ENCODE measurements at regions not wholly inside any gene's neighbourhood (a gene's known extent, or its start where the extent isn't known, plus 50 kb on each side); places are given as distances from the start of the nearest gene placed in this dataset.
"Not testable (repeated sequence)": the region's sequence is repeated elsewhere in the genome, so short reads cannot be mapped to it uniquely, and the experiment has no call there.

DNA sequence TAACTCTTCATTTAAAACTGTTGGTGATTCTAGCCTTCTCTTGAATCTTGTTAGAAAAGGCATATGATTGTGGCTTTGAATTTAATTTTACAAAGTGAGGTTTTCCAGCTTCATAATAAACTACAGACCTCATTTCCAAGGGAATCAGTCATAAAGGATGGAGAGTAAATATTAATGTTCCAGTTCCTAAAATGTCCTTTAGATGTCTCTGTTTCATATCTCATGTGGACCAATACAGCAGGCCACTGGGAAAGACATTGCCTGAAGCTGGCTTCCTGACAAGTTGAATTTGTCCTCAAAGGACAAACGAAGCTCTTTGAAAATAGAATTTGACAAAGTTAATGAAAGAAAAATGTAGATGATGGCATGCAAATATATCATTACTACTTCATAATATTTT, 125.4 kb downstream of the ZNF330 start:
- DNase-seq (ENCODE audit: low read depth) = peak; percentile 36

DNA sequence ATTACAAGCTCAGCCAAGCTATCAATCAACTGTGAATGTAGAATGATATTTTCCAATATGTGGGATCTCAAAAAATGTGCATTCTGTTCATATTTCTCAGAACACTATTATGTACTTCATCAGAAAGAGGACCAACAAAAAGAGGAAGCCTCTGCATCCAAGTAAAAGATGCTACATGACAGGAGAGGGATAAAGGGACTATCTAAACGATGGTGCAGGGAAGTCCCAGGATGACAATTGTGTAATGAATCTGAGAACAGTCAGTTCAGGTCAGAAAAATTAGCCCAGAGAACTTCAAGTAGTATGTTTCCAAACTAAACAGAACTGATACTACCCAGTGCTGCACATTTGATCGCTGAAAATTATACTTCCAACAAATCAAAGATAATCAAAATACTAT, 127.0 kb downstream of the ZNF330 start:
- no peak for DNase-seq (ENCODE audit: low read depth)

DNA sequence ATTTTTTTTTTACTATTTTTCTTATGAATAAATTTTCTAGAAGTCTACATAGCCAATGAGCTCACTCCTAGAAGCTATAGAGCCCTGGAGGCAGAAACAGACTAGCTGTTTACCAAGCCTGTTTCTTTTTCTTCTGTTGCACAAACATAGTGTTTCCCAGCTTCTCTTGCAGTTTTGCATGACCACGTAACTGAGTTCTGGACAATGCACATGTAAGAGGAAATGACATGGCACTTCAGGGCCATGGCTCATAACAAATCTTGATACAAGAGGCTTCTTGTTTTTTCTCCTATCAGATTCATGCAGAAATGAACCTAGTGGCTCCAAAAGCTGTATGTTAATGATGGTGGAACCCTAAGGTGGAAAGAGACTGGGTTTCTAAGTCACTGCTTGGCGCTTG, 127.4 kb downstream of the ZNF330 start:
- DNase-seq (ENCODE audit: low read depth) = peak; percentile 4

DNA sequence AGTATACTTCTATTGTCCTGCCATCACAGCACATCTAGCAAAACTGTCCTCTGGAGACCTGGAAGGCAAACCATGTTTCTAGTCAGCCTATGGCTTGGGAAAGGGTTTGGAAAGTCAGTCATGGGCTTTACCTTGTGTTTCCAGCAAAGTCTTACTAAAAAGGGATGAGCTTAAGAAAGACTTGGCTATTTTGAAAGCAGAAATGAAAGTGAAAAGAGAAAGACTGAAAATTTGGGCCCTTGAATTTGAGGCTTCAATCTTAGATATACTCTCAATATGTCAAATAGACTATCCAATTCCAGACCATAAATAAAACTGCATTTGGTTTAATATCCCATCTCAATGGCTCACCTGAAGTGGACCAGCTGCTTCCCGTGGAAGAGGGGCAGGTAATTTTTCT, 127.9 kb downstream of the ZNF330 start:
- DNase-seq (ENCODE audit: low read depth) = no peak

DNA sequence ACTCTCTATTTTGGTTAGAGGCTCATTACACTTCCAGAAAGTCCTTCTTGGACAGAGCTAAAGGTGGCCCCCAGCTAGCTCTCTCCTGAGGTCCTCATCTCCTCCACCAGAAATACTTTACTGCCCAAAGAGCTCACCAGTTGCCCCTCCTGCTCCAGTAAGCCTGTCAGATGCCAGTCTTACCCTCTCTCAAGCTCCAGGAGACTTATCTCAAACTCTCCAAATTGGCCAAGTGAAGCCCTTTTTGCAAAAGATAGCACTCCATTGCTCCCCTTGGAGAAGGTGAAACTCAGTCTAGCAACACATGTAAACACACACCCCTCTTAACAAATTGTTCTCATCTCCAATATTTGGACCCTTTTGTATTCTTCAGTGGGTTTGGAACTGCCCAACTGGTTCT, 128.5 kb downstream of the ZNF330 start:
- DNase-seq (ENCODE audit: low read depth) = no peak

DNA sequence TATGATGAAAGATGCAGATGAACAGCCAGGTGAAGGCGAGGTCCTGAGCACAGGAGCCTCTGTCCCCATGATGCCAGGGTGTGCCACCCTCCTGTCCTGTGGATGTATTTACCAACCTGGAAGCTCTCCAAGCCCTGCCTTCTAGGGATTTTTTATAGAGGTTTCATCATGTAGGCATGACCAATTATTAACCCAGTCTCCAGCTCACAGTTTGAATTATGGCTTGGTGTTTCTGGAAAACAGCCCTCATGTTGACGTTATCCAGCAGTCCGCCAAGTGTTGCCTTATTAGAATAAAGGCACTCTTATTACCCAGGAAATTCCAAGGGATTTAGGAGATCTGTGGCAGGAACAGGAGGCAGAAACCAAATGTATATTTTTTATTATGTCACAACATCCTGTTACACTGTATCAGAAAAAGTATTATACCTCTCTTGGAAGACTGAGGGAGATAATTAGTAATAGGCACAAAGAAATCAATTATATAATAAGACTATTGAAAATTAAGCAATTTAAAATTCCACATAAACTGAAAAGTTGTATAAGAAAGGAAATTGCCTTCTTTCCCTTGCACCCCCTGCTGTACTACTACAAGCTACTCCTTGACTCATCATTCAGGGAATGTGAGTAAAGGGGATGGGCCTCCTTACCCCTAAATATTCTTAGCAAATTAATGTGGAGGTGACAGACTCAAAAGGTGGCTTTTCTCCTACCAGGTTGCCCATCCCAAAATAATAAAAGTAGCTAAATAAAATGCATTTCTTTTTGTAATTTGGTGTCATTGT, 129.6 kb downstream of the ZNF330 start:
- DNase-seq (ENCODE audit: low read depth) = peak; percentile 28

DNA sequence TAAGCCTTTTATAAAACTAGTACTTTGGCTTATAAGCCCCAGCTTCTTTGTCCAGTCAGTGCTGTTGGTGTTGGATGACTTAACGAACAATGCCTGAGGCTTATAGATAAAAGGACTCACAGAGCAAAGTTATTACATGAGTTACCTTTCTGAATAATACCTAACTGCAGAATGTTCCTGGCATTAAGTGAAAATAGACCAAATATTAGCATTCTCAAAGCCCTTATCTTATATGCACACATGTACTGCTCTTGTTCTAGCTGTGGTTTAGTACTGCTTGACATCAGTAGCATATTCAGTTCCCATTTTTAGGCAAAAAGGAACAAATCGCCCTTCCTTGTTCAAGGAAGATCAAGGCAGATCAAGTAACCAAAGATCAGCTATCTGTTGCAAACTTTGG, 131.6 kb downstream of the ZNF330 start:
- no peak for DNase-seq (ENCODE audit: low read depth)

DNA sequence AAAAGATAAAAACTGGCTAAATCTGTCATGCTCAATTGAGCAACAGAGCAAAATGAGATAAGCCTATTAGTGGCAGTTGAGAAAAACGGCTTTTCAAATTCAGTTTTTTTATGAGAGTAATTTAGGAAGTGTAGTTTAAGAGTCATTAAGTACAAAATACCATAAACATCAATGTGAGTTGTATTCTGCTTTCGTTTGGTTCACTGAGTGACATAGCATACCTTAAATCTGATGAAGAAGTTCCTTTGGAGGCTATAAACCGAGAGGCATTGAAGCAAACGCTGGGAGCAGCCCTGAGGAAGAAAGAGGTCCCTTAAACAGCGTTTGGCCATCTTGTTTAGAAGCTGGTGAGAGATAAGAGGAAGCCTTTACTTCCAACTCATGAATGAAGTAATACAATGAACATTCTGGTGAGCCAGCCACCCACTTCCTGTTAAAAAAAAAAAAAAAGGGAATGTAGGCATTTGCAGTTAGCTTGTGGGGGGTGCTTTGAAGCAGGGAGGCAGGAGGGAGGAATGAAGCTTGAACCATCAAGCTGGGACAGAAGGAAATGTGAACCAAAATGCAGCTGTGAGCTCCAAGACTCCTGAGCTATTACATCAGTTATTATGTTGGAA, 132.3 kb downstream of the ZNF330 start:
- peak; percentile 25 for DNase-seq (ENCODE audit: low read depth)

DNA sequence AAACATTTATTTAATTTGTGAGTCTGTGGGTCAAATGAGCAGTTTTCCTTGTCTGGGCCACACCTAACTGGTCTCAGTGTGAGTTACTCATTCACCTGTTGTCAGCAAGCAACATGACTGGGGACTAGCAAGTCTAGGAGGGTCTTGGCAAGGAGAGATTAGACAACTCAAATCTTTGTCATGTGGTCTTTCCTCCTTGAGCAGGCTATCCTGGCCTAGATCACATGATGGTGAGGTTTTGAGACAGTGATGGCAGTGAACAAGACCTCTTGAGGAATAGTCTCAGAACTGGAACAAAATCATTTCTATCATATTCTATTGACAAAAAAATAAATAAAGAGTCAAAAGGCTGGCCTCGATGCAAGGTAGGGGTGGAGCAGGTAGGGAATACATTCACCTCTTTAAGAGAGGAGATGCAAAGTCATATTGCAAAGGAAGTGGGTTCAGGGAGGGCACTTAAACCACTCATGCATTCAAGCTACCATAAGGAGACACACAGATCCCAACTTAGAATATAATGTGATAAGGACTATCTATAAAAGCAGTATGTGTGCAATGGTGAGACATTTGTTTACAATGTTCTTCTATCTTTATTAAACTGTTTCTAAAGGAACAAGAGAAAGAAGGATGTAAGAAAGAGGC, 135.7 kb downstream of the ZNF330 start:
- DNase-seq (ENCODE audit: low read depth) = no peak

DNA sequence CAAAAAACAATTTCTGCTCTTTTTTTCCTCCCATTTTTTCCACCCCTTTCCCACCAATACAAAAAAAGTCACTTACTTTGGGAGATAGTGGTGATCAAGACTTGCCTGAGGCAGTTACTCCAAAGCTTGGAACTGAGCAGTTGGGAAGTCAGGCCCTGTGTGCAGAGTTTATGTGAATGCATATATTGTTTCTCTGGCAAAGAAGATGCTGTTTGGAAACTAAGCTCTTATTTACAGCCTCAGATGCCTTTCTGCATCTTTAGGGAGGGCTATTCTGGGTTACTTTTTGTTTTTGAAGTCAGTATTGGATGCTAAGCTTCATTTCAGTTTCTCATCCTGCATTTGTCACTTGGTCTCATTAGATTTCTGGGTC, 136.3 kb downstream of the ZNF330 start:
- peak; percentile 33 for DNase-seq (ENCODE audit: low read depth)

DNA sequence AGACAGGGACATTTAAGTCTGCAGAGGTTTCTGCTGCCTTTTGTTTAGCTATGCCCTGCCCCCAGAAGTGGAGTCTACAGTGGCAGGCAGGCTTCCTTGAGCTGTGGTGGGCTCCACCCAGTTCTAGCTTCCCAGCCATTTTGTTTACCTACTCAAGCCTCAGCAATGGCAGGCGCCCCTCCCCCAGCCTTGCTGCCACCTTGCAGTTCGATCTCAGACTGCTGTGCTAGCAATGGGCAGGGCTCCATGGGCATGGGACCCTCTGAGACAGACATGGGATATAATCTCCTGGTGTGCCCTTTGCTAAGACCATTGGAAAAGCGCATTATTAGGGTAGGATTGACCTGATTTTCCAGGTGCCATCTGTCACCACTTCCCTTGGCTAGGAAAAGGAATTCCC, 147.5 kb downstream of the ZNF330 start:
- DNase-seq (ENCODE audit: low read depth) = not testable (repeated sequence)

DNA sequence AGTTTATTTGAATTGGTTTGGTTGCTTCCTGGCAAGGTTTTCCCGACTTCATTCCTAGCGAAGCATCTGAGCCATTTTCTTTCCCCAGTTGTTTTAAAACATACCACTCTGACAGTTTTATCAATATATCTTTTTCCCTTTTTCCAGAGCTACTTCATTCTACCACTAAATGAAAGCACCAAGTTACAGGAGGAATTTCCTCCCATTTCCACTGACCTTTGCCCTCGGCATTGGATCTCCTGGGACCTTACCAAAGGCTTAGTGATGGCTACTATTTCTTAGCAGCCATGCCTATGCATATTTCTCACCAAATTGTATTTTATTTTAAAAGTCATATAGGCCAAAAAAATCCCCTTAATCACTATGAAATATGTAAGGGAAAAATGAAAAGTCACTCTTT, 150.5 kb downstream of the ZNF330 start:
- no peak for DNase-seq (ENCODE audit: low read depth)

DNA sequence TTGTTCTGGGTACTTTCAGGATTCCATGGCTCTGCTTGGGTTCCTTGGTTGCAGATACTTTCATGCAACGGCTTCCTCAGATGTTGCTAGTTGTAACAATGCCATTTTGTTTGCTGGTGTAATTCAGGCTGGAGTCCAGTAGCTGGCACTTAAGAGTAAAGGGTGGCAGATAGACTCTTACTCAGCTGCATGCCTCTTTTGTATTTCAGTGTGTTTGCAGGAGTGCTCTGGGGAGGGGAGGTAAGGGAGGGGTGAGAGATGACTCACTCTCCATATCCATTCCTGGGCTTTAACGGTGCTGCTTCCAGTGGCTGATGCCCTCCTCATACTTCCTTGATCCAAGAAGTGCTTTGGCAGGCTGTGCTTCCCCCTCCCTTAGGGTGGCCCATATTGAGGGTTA, 155.2 kb downstream of the ZNF330 start:
- DNase-seq (ENCODE audit: low read depth) = peak; percentile 35

DNA sequence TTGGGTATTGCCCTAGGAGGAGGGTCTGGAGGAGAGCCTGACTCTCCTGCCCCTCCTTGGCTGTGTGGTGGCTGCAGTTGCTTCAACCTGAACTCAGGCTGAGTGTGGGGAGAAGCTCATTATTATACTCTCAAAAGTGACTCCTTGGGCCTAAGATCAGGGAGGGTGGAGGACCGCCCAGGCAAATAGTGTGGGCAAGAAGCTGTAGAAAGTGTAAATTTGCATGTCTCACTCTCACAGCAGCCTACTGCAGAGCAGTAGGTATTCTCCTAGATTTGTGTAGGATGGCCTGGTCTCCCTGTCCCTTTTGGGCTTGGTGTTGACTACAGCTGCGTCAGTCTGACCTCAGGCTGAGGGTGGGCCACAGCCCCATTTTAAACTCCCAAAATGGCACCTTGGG, 156.1 kb downstream of the ZNF330 start:
- DNase-seq (ENCODE audit: low read depth) = no peak

DNA sequence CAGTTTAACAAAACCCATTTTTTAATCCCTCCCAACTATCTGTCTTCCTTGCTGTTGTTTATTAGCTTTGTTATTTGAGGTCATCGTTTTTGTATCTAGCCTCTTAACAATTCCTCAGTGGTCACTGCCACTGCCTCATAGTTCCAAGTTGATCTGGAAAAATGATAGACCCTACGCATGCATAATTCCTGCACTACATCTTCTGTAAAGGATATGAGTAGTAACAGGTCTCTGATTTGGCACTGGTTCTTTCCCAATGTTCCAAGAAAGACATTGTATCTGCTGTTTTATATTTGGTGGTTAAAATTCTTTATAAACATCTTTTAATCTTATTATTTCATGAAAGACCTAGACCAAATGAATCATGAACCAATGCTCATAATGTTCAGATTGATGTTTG, 166.6 kb downstream of the ZNF330 start:
- no peak for DNase-seq (ENCODE audit: low read depth)

DNA sequence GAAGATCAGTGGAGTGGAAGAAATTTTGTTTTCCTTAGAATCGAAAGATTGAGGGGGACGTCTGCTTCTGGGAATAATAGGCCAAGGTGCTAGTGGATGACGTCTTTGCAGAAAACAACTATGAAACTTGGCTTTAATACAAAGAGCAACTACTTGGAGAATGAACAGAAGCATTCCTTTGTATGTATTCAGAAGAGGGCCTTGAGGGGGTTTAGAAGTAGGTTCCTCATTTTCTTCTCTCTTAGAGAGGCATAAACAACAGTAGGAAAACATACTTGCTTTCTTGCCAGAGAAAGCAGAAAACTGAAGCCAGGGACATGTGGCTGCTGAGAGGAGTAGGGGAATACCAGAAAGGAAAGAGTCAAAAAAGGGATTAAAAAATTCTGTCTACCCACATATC, 167.8 kb downstream of the ZNF330 start:
- DNase-seq (ENCODE audit: low read depth) = no peak

DNA sequence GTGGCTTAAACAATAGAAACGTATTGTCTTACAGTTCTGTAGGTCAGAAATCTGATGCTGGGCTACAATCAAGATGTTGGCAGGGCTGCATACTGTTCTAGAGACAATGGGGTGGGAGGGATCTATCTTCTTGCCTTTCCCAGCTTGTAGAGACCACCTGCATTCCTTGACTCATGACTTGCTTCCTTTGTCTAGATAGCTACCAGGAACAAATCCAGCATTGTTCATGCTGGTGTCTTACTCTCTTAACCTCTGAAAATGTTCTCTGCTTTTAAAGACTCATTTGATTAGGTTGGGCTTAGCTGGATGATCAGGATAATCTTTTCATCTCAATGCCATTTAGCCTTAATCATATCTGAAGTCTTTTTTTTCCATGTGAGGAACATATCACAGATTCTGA, 169.0 kb downstream of the ZNF330 start:
- no peak for DNase-seq (ENCODE audit: low read depth)

DNA sequence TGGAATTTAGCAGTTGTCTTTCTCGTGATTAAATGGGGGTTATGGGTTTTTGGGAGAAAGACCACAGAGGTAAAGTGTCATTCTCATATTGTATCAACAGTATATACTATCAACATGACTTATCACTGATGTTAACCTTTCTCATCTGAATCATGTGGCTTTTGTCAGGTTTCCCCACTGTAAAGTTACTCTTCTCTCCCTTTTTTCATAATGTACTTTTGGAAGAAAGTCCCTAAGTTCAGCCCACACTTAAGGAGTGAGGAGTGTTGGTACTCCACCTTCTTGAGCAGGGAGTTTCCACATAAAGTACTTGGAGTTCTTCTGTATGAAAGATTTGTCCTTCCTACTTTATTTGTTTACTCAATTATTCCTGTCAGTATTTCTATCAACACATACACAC, 169.9 kb downstream of the ZNF330 start:
- no peak for DNase-seq (ENCODE audit: low read depth)

DNA sequence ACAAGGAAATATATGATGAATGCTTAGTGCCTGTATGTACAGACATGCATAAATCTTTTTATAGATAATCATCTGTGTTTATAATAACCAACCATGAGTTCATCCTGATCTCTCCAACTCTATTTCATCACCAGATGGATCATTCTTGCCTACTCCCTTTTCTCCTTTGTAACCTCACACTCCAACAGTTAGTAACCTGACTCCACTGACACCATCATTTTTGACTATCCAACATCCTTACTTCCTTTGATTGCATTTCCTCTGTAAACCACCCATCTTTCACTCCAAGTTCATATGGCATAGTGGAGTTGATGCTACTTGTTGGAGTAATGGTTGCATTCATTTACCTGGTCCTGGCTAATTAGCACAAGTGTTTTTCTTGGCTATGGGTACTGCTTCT, 170.6 kb downstream of the ZNF330 start:
- no peak for DNase-seq (ENCODE audit: low read depth)

DNA sequence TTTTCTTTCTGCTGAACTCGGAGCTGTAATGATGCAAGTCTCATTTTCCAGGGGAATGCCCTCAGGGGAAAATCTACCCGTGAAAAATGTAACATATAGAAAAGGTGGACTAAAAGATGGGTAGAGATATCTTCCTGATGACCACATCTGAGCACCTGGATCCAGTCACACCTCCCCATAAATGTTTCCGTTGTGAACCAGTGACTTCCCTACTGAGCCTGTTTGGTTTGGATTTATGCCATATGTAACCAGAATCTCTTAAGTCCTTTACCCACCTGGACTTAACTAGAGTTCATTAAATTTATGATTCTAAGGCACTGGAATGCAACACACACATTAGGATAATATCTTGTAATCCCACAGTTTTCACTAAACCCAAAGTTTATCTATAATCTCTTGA, 171.1 kb downstream of the ZNF330 start:
- no peak for DNase-seq (ENCODE audit: low read depth)

DNA sequence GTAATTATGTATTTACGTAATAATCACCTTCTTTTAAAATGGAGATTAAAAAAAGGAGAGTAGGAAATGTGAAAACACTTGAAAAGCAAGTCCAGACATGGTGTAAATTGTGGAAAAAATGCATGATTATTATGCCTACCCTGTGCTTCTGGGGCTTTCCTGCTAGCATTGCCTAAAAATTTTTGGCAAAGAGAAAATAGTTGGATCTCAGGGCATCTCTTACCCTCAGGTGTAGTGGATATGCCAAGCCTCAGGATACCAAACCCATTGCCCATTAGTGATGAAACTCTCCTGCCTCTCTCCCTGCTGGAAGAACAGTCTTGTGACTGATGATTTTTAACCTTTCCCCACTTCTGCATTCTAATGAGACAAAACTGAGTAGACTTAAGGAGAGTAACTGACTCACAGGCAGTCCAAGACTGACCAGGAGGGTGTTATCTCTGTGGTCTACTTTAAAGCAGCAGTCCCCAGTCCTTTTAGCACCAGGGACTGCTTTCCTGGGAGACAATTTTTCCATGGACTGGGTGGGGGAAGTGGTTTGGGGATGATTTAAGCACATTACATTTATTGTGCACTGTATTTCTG, 174.6 kb downstream of the ZNF330 start:
- no peak for DNase-seq (ENCODE audit: low read depth)

DNA sequence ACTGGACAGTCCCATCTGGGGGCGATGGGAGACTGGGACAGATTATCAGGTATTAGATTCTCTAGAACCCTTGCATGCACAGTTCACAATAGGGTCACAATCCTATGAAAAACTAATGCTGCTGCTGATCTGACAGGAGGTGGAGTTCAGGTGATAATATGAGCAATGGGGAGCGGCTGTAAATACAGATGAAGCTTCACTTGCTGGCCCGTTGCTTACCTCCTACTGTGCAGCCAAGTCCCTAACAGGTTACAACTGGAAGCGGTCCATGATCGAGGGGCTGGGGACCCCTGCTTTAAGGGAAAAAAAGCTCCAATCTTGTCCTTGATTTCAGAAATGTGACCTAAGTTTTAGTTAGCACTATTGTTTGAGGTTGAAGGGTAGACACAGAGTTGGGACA, 175.2 kb downstream of the ZNF330 start:
- no peak for DNase-seq (ENCODE audit: low read depth)

DNA sequence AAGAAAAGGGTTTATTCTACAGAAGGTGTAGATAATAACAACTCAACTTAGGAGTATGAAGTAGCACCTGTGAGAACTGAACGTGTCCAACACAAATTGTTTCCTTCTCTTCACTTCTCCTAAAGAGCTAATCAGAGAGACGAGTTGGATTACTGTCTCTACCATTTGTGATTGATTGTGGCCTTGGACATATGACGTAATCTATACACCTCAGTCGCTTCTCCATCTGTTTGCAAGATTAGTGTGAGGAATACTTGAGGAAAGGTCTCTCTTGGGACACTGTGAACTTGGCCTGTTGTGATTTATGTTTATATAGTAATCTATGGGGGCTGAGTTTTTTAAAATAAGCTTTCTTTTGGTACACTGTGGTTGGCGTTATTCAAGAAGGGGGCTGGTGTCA, 182.0 kb downstream of the ZNF330 start:
- no peak for DNase-seq (ENCODE audit: low read depth)
